K562 (cell line): ENCODE measurements at regions not wholly inside any gene's neighbourhood (a gene's known extent, or its start where the extent isn't known, plus 50 kb on each side); places are given as distances from the start of the nearest gene placed in this dataset.

Experiments
- ATAC-seq: fragments of 200-7000 bp; cut with Tn5 transposase; 3 replicates; pipeline ENCODE4 v1.9.1; 2020; ENCODE audit warnings: moderate library complexity
- BruUV-seq: library from RNA; stranded (reverse); fragments of 400-500 nt; replicated peaks from 2 replicates; lab custom pipeline; 2021; lab: Mats Ljungman, UMichigan
- CTCF ChIA-PET: fragments of 300-600 bp; formaldehyde crosslinking; extraction: SDS; loops from one replicate; lab custom pipeline; 2021; ENCODE audit warnings: low intra/inter-chr PET ratio; lab: Yijun Ruan, JAX
- POLR2A ChIA-PET: fragments of 300-600, 350-650 bp; sonication (Branson Sonifier 250); formaldehyde crosslinking; extraction: SDS; loops from one replicate; lab custom pipeline; 2021; ENCODE audit warnings: antibody characterized with exemption, inconsistent platforms; lab: Yijun Ruan, JAX
- DNase-seq, 4 experiments: peaks; one replicate each; pipeline versions ENCODE4 v3.0.0 to v3.0.0-alpha.2; 2011 to 2018; ENCODE audit warnings: low spot score in 3 of 4, mixed read lengths in 3 of 4; ENCODE audit errors: extremely low read depth in 1 of 4
- FAIRE-seq: peaks from 2 replicates; lab custom pipeline; 2011; peaks lifted over from hg19 to GRCh38; lab: Jason Lieb, UNC
- H2AFZ ChIP-seq: 2 replicates; pipeline ENCODE4 v1.6.0; 2011; ENCODE audit warnings: low read depth, low read length, control low read depth, inconsistent platforms
- H3K27ac ChIP-seq: fragments of 200-600 bp; 3 replicates; pipeline ENCODE4 v1.8.0; 2011; ENCODE audit warnings: low read depth, mild to moderate bottlenecking, control low read depth, inconsistent platforms, low read length, moderate library complexity, mixed read lengths; ENCODE audit errors: extremely low read depth
- H3K27me3 ChIP-seq, 2 experiments: fragments of 300-600 bp in 1 of 2; 2 replicates in 1 of 2; 3 replicates in 1 of 2; pipeline versions ENCODE4 v1.6.0 to v1.8.0; 2011; ENCODE audit warnings: inconsistent platforms in 2 of 2, low read length in 2 of 2, mild to moderate bottlenecking in 1 of 2, mixed read lengths in 1 of 2, moderate library complexity in 1 of 2; ENCODE audit not compliant: control insufficient read depth in 2 of 2, insufficient read depth in 2 of 2
- H3K36me3 ChIP-seq: fragments of 300-600 bp; 3 replicates; pipeline ENCODE4 v1.8.0; 2011; ENCODE audit warnings: mild to moderate bottlenecking, low read length, inconsistent platforms; ENCODE audit not compliant: control insufficient read depth, insufficient read depth
- H3K4me1 ChIP-seq, 2 experiments: fragments of 200-600 bp in 1 of 2; replicated peaks in 1 of 2; 2 replicates in 1 of 2; 3 replicates in 1 of 2; pipeline versions ENCODE4 v1.5.1 to v1.8.0; 2011; ENCODE audit warnings: inconsistent platforms in 2 of 2, low read length in 2 of 2, mild to moderate bottlenecking in 1 of 2, mixed read lengths in 1 of 2, moderate library complexity in 1 of 2; ENCODE audit not compliant: control insufficient read depth in 2 of 2, insufficient read depth in 2 of 2
- H3K4me2 ChIP-seq: 2 replicates; pipeline ENCODE4 v1.6.1; 2011; ENCODE audit warnings: low read length, control low read depth, inconsistent platforms, mixed read lengths; ENCODE audit not compliant: insufficient read depth
- H3K4me3 ChIP-seq: fragments of 200-600 bp; sonication (generic), shearing (Covaris generic); 2 replicates; pipeline ENCODE4 v1.5.1; 2016; ENCODE audit warnings: control low read depth, inconsistent platforms
- H3K79me2 ChIP-seq: fragments of 200-600 bp; 3 replicates; pipeline ENCODE4 v1.8.0; 2011; ENCODE audit warnings: low read length, inconsistent platforms; ENCODE audit not compliant: control insufficient read depth, insufficient read depth
- H3K9ac ChIP-seq, 2 experiments: 2 replicates each; pipeline versions ENCODE4 v1.6.0 to v1.6.1; 2011; ENCODE audit warnings: low read depth in 2 of 2, low read length in 2 of 2, control low read depth in 1 of 2, inconsistent platforms in 1 of 2, mild to moderate bottlenecking in 1 of 2, mixed read lengths in 1 of 2; ENCODE audit not compliant: insufficient read depth in 1 of 2
- H3K9me1 ChIP-seq: one replicate; pipeline ENCODE4 v1.6.0; 2011; ENCODE audit warnings: inconsistent platforms, mild to moderate bottlenecking, low read length, moderate library complexity; ENCODE audit not compliant: control insufficient read depth, insufficient read depth
- H3K9me3 ChIP-seq: replicated peaks from 2 replicates; pipeline ENCODE4 v1.5.1; 2011; ENCODE audit warnings: low read depth, low read length, inconsistent platforms; ENCODE audit not compliant: control insufficient read depth, insufficient read depth
- H4K20me1 ChIP-seq: replicated peaks from 2 replicates; pipeline ENCODE4 v1.6.1; 2011; ENCODE audit warnings: low read length, inconsistent platforms, mixed read lengths; ENCODE audit not compliant: control insufficient read depth, insufficient read depth
- DIDO1 ChIP-seq: fragments of 450-650 bp; IDR thresholded peaks from 2 replicates; pipeline ENCODE4 v1.6.1; 2016; ENCODE audit warnings: low read depth, missing biosample characterization, missing genetic modification characterization
- FOXA3 ChIP-seq, 2 experiments: fragments of 450-650 bp in 1 of 2; sonication (generic) in 1 of 2; formaldehyde crosslinking; IDR thresholded peaks in 1 of 2; conservative IDR thresholded peaks in 1 of 2; 2 replicates each; pipeline versions ENCODE4 v1.4.0 to v1.8.0; 2020 to 2022; ENCODE audit warnings: mild to moderate bottlenecking in 2 of 2, missing genetic modification reagents in 1 of 2
- GABPB2 ChIP-seq: fragments of 250-450 bp; sonication (Bioruptor Pico); conservative IDR thresholded peaks from 2 replicates; pipeline ENCODE4 v1.5.1; 2021; ENCODE audit warnings: mild to moderate bottlenecking
- KHSRP ChIP-seq: fragments of 450-650 bp; IDR thresholded peaks from 2 replicates; pipeline ENCODE4 v1.6.1; 2017
- MYC ChIP-seq, 2 experiments: fragments of 250-450 bp in 1 of 2; sonication (Bioruptor Pico) in 1 of 2; IDR thresholded peaks; 2 replicates each; pipeline versions ENCODE4 v1.5.1 to v1.6.1; 2012 to 2021; ENCODE audit warnings: low read depth in 2 of 2, borderline replicate concordance in 1 of 2, improper control_type of control experiment in 1 of 2, low read length in 1 of 2, mild to moderate bottlenecking in 1 of 2, moderate library complexity in 1 of 2
- NFYB ChIP-seq: IDR thresholded peaks from 2 replicates; pipeline ENCODE4 v1.6.1; 2011; ENCODE audit warnings: mild to moderate bottlenecking, moderate library complexity; ENCODE audit not compliant: insufficient read length; ENCODE audit errors: extremely low read depth
- OTX1 ChIP-seq: fragments of 450-650 bp; formaldehyde crosslinking; IDR thresholded peaks from 2 replicates; pipeline ENCODE4 v1.4.0; 2022; ENCODE audit warnings: mild to moderate bottlenecking
- SMAD1 ChIP-seq: fragments of 150-350 bp; IDR thresholded peaks from 2 replicates; pipeline ENCODE4 v1.6.1; 2014; ENCODE audit warnings: low read length, low read depth; ENCODE audit not compliant: partially characterized antibody
- SUPT5H ChIP-seq: fragments of 450-650 bp; IDR thresholded peaks from 2 replicates; pipeline ENCODE4 v1.6.1; 2016
- TAL1 ChIP-seq: fragments of 450-650 bp; IDR thresholded peaks from 2 replicates; pipeline ENCODE4 v1.6.1; 2016; ENCODE audit warnings: mild to moderate bottlenecking
- TCF3 ChIP-seq: sonication (generic); formaldehyde crosslinking; IDR thresholded peaks from 2 replicates; pipeline ENCODE4 v1.4.0; 2020; ENCODE audit warnings: mild to moderate bottlenecking, missing genetic modification reagents
- ZC3H4 ChIP-seq: sonication (generic); formaldehyde crosslinking; IDR thresholded peaks from 2 replicates; pipeline ENCODE4 v1.9.0; 2021; ENCODE audit warnings: missing genetic modification reagents, borderline replicate concordance
- ZNF586 ChIP-seq: fragments of 450-650 bp; formaldehyde crosslinking; conservative IDR thresholded peaks from 2 replicates; pipeline ENCODE4 v1.4.0; 2020; ENCODE audit warnings: mild to moderate bottlenecking, moderate library complexity
- WGBS: fragments of 100-300 bp; shearing (Covaris generic); methylation state at CpG from one replicate; pipeline ENCODE4 v1.1.6; 2016; ENCODE audit warnings: low coverage, mixed read lengths; ENCODE audit not compliant: insufficient coverage; ENCODE audit errors: missing lambda C conversion rate; 5-methylcytosine and 5-hydroxymethylcytosine counted together
- in situ Hi-C: fragments of 300-500 bp; cut with MboI; formaldehyde crosslinking; loops from 4 replicates; pipeline ENCODE4 v1.15.0; 2018; ENCODE audit warnings: inconsistent platforms, mixed read lengths
- intact Hi-C: fragments of 100-400 bp; cut with micrococcal nuclease; formaldehyde crosslinking; loops from 2 replicates; pipeline ENCODE4 v1.14.2; 2022
- TF ChIP-seq, protein P1 (sequence below): sonication (generic); formaldehyde crosslinking; IDR thresholded peaks from 2 replicates; pipeline ENCODE4 v1.8.0; 2022; ENCODE audit warnings: mild to moderate bottlenecking, missing genetic modification reagents

DNA sequence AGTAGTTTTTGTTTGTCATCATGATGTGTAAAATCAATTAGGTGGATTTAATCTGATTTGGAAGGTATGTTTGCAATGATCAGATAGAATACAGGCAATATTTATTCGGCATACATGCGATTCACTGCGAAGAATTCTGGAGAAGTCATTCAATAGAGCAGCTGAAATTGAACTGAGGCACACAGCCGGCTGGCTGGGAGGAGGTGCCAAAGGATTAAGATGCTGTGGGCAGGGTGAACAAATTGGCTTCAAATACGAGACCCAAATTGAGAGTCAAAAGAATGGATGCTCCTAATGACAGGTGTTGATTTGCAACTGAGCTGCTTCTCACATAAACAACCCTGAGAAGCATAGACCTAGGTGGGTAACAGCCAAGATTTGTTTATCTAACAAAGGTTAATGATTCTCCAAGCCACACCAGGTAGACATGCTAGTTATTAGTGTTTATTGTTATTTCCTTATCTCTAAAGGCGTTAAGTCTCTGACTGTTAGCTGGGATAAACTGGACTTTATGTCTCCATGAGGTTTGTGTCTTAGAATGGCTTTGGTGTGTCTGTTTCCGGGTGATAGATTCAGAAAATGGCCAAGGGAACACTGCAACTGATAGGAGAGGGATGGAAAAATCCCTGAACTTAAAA is 55.3 kb upstream of the CLINT1 start:
- Histone ChIP-seq H3K4me2 (no peak overlapping the region), H3K79me2 (no peaks in the 10 kb centered on the region), H3K9me1 (no peaks in the 10 kb centered on the region), H3K36me3 (no peaks in the 10 kb centered on the region), H4K20me1 (no peaks in the 10 kb centered on the region), H3K9me3 (no peaks in the 10 kb centered on the region), H2AFZ (no peak overlapping the region), H3K9ac (no peak overlapping the region), H3K4me3 (no peak overlapping the region), H3K27me3 (no peaks in the 10 kb centered on the region; a peak in 2 of 5 replicates), H3K4me1 (peaks cover 9 to 13% of the 10 kb centered on the region in 2 experiments), H3K27ac (no peak overlapping the region)
- ChIA-PET CTCF (no interaction called here), POLR2A (interaction anchor here (0.7 to 1.1 kb wide), 3 partner anchors 9 to 101 kb away, joined by 3 to 4 read pairs (median 4); no protein-coding TSS in a partner anchor)
- intact Hi-C loops (loop anchor here (10.0 kb wide), 1 partner anchor 149 kb away; no protein-coding TSS in a partner anchor), in situ Hi-C loops (no loop called here)
- no peak for ATAC-seq
- 12% methylated on average over 7 of the region's 7 CpGs for WGBS
- DNase-seq: no peak
- no peak for FAIRE-seq
- TF ChIP-seq KHSRP (no peak), DIDO1 (tag) (no peak), TCF3 (CRISPR knock-in tag) (no peak), TAL1 (no peak), OTX1 (CRISPR knock-in tag) (no peak), MYC (IDR thresholded peaks at IDR 0.05; ENCODE audit: low read depth, low read length) (no peak), MYC (CRISPR knock-in tag; IDR thresholded peaks at IDR 0.05; ENCODE audit: borderline replicate concordance, low read depth) (no peak), ZC3H4 (CRISPR knock-in tag) (no peak), FOXA3 (CRISPR knock-in tag; conservative IDR thresholded peaks at IDR 0.05 in 1 of 2, IDR thresholded peaks at IDR 0.05 in 1 of 2) (no peak), GABPB2 (CRISPR knock-in tag) (no peak), ZNF586 (CRISPR knock-in tag) (no peak), NFYB (no peak), SUPT5H (no peak), SMAD1 (no peak)
- TF ChIP-seq, protein P1, sequence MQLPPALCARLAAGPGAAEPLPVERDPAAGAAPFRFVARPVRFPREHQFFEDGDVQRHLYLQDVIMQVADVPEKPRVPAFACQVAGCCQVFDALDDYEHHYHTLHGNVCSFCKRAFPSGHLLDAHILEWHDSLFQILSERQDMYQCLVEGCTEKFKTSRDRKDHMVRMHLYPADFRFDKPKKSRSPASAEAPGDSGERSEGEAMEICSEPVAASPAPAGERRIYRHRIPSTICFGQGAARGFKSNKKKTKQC: no peak
- BruUV-seq: no TSS peak
